ENCODE measurements at regions not wholly inside any gene's neighbourhood (a gene's known extent, or its start where the extent isn't known, plus 50 kb on each side); places are given as distances from the start of the nearest gene placed in this dataset.

DNA sequence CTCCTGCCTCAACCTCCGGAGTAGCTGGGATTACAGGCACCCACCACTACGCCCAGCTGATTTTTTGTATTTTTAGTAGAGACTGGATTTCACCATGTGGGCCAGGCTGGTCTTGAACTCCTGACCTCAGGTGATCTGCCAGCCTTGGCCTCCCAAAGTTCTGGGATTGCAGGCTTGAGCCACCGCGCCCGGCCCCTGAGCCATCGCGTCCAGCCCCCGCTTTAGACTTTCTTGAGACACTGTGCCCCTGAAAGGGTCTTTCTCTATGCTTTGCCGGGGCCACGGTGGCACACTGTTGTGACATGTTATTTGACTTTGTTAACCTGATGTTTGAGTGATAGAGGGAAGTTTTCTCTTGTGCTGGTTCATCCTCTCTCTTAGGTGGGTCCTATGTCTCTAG lies 186.4 kb downstream of the BTG1 start:
- H3K9me3 ChIP-seq (ENCODE audit: control insufficient read depth in 1 of 2, low read length in 2 of 2), result no peaks in the 10 kb centered on the region
- ChIA-PET CTCF (ENCODE audit: partially characterized antibody) (interaction anchor here (1.2 kb wide), 1 partner anchor 32 kb away, joined by 3 read pairs; no protein-coding TSS in a partner anchor), POLR2A (ENCODE audit: partially characterized antibody) (no interaction called here)
- H3K27me3 ChIP-seq (ENCODE audit: insufficient read depth, low read length), result no peaks in the 10 kb centered on the region
- H3K27ac ChIP-seq (ENCODE audit: low read depth, low read length), result no peak overlapping the region
- H3K4me3 ChIP-seq (ENCODE audit: low read length in 2 of 2), result no peak overlapping the region
- Mint-ChIP-seq H3K4me1 (peaks cover 0 to 5% (median 3%) of the 10 kb centered on the region in 4 donors), H3K27ac (no peak overlapping the region), H3K4me3 (no peak overlapping the region), H3K27me3 (no peaks in the 10 kb centered on the region), H3K9me3 (peaks cover 0 to 13% (median 4%) of the 10 kb centered on the region in 8 donors), H3K36me3 (peaks cover 2 to 8% of the 10 kb centered on the region in 2 donors)
- DNase-seq, result no peak
- H3K4me1 ChIP-seq (ENCODE audit: insufficient read depth, low read length), result no peaks in the 10 kb centered on the region
- intact Hi-C loops (cut with micrococcal nuclease), result no loop called here
- no peaks in the 10 kb centered on the region for H3K36me3 ChIP-seq (ENCODE audit: insufficient read depth, low read length)

DNA sequence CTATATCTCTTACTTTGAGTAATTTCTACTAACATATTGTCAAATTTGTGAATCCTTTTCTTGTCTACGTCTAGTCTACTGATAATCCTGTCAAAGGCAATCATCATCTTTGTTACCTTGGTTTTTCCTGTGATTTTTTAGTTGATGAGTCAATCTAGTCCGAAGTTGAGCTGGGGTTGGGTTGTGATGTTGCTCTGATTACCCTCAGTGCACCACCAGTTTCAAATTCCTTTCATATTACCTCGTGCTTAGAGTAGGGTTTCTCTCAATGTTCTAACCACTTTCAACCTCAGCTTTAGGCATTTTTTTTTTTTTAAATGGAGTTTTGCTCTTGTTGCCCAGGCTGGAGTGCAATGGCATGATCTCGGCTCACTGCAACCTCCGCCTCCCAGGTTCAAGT lies 186.8 kb downstream of the BTG1 start:
- CTCF ChIA-PET (ENCODE audit: partially characterized antibody), result interaction anchor here (1.4 kb wide), 1 partner anchor 148 kb away, joined by 5 read pairs; no protein-coding TSS in a partner anchor
- no peaks in the 10 kb centered on the region for H3K36me3 ChIP-seq (ENCODE audit: insufficient read depth, low read length)
- no peaks in the 10 kb centered on the region for H3K4me1 ChIP-seq (ENCODE audit: insufficient read depth, low read length)
- intact Hi-C loops (cut with micrococcal nuclease), result no loop called here
- Mint-ChIP-seq H3K4me3 (no peak overlapping the region), H3K27ac (no peak overlapping the region), H3K27me3 (no peaks in the 10 kb centered on the region), H3K9me3 (peaks cover 0 to 13% (median 4%) of the 10 kb centered on the region in 8 donors), H3K4me1 (peaks cover 0 to 5% (median 3%) of the 10 kb centered on the region in 4 donors), H3K36me3 (peaks cover 2 to 8% of the 10 kb centered on the region in 2 donors)
- no peaks in the 10 kb centered on the region for H3K9me3 ChIP-seq (ENCODE audit: control insufficient read depth in 1 of 2, low read length in 2 of 2)
- H3K4me3 ChIP-seq (ENCODE audit: low read length in 2 of 2), result no peak overlapping the region
- DNase-seq, result no peak
- no peak overlapping the region for H3K27ac ChIP-seq (ENCODE audit: low read depth, low read length)
- POLR2A ChIA-PET (ENCODE audit: partially characterized antibody), result no interaction called here
- H3K27me3 ChIP-seq (ENCODE audit: insufficient read depth, low read length), result no peaks in the 10 kb centered on the region

DNA sequence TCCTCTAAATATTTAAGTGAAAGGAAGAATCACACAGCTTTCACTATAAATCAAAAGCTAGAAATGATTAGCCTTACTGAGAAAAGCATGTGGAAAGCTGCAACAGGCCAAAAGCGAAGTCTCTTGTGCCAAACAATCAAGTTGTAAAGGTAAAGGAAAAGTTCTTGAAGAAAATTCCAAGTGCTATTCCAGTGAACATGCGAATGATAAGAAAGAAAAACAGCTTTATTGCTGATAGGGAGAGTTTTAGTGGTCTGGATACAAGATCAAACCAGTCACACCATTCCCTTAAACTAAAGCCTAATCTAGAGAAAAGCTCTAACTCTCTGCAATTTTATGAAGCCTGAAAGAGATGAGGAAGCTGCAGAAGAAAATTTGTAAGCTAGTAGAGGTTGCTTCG lies 190.9 kb downstream of the BTG1 start:
- no peaks in the 10 kb centered on the region for H3K27me3 Mint-ChIP-seq
- H3K27ac Mint-ChIP-seq, result peak overlapping the region in 3 of 7 donors; percentile 12 to 69 (median 47)
- H3K4me3 Mint-ChIP-seq, result no peak overlapping the region
- H3K4me1 Mint-ChIP-seq, result peaks cover 0 to 5% (median 3%) of the 10 kb centered on the region in 4 donors
- ChIA-PET CTCF (ENCODE audit: partially characterized antibody) (interaction anchor here (0.8 to 1.2 kb wide), 2 partner anchors 55 to 143 kb away, joined by 3 to 4 read pairs; no protein-coding TSS in a partner anchor), POLR2A (ENCODE audit: partially characterized antibody) (interaction anchor here (1.2 kb wide), 1 partner anchor 78 kb away, joined by 3 read pairs; no protein-coding TSS in a partner anchor)
- peaks cover 0 to 9% (median 4%) of the 10 kb centered on the region in 8 donors for H3K9me3 Mint-ChIP-seq
- no peaks in the 10 kb centered on the region for H3K36me3 ChIP-seq (ENCODE audit: insufficient read depth, low read length)
- H3K27ac ChIP-seq (ENCODE audit: low read depth, low read length), result no peak overlapping the region
- DNase-seq, result no peak
- H3K4me3 ChIP-seq (ENCODE audit: low read length in 2 of 2), result no peak overlapping the region
- no peaks in the 10 kb centered on the region for H3K27me3 ChIP-seq (ENCODE audit: insufficient read depth, low read length)
- no peaks in the 10 kb centered on the region for H3K4me1 ChIP-seq (ENCODE audit: insufficient read depth, low read length)
- no peaks in the 10 kb centered on the region for H3K9me3 ChIP-seq (ENCODE audit: control insufficient read depth in 1 of 2, low read length in 2 of 2)
- H3K36me3 Mint-ChIP-seq, result peaks cover 2 to 5% of the 10 kb centered on the region in 2 donors
- intact Hi-C loops (cut with micrococcal nuclease), result no loop called here

DNA sequence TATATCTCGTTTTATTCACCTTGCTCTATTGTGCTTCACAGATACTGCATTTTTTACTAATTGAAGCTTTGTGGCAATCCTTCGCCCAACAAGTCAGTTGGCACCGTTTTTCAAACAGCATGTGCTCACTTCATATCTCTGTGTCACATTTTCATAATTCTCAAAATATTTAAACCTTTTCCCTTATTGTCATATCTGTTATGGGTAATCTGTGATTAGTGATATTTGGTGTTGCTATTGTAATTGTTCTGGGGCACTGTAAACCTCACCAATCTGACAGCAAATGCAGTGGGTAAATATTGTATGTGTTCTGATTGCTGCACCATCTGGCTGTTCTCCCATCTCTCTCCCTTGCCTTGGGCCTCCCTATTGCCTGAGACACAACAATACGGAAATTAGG lies 191.3 kb downstream of the BTG1 start:
- H3K4me3 Mint-ChIP-seq, result no peak overlapping the region
- no peaks in the 10 kb centered on the region for H3K27me3 ChIP-seq (ENCODE audit: insufficient read depth, low read length)
- H3K4me1 Mint-ChIP-seq, result peaks cover 0 to 9% (median 4%) of the 10 kb centered on the region in 4 donors
- peaks cover 0 to 9% (median 4%) of the 10 kb centered on the region in 8 donors for H3K9me3 Mint-ChIP-seq
- no peak overlapping the region for H3K4me3 ChIP-seq (ENCODE audit: low read length in 2 of 2)
- peaks cover 2 to 5% of the 10 kb centered on the region in 2 donors for H3K36me3 Mint-ChIP-seq
- CTCF ChIA-PET (ENCODE audit: partially characterized antibody), result interaction anchor here (1.2 kb wide), 1 partner anchor 142 kb away, joined by 4 read pairs; no protein-coding TSS in a partner anchor
- H3K27me3 Mint-ChIP-seq, result no peaks in the 10 kb centered on the region
- no peak for DNase-seq
- POLR2A ChIA-PET (ENCODE audit: partially characterized antibody), result interaction anchor here (1.2 kb wide), 1 partner anchor 77 kb away, joined by 3 read pairs; no protein-coding TSS in a partner anchor
- no peaks in the 10 kb centered on the region for H3K9me3 ChIP-seq (ENCODE audit: control insufficient read depth in 1 of 2, low read length in 2 of 2)
- no peaks in the 10 kb centered on the region for H3K4me1 ChIP-seq (ENCODE audit: insufficient read depth, low read length)
- H3K36me3 ChIP-seq (ENCODE audit: insufficient read depth, low read length), result no peaks in the 10 kb centered on the region
- no peak overlapping the region for H3K27ac ChIP-seq (ENCODE audit: low read depth, low read length)
- H3K27ac Mint-ChIP-seq, result peak overlapping the region in 3 of 7 donors; percentile 12 to 69 (median 47)
- intact Hi-C loops (cut with micrococcal nuclease), result no loop called here

DNA sequence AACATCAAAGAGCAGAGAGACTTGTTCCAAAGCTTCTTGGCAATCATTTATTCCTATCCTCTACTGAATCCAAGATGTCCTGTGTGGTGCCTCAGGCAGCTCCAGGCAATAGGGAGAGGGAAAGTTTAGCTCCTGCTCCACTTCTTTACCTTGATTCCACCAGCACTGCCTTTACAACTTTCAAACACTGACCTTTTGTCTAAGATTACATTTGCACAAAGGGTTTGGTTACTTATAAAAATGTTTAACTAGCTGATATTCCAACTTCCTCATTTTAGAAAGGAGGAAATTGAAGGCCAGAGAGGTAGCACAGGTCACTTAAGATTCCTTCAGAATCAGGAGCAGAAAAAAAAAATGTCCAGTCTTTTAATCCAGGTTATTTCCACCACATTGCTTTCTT lies 192.7 kb downstream of the BTG1 start:
- Mint-ChIP-seq H3K27ac (peak overlapping the region in 1 of 7 donors; percentile 31), H3K4me1 (peaks cover 8 to 16% (median 12%) of the 10 kb centered on the region in 4 donors), H3K27me3 (no peaks in the 10 kb centered on the region), H3K36me3 (peaks cover 2 to 5% of the 10 kb centered on the region in 2 donors), H3K4me3 (no peak overlapping the region), H3K9me3 (peaks cover 0 to 9% (median 4%) of the 10 kb centered on the region in 8 donors)
- intact Hi-C loops (cut with micrococcal nuclease), result no loop called here
- no peak overlapping the region for H3K27ac ChIP-seq (ENCODE audit: low read depth, low read length)
- H3K4me3 ChIP-seq (ENCODE audit: low read length in 2 of 2), result no peak overlapping the region
- no peaks in the 10 kb centered on the region for H3K27me3 ChIP-seq (ENCODE audit: insufficient read depth, low read length)
- H3K4me1 ChIP-seq (ENCODE audit: insufficient read depth, low read length), result peaks cover 11% of the 10 kb centered on the region
- ChIA-PET CTCF (ENCODE audit: partially characterized antibody) (interaction anchor here (0.6 kb wide), 1 partner anchor 142 kb away, joined by 6 read pairs; no protein-coding TSS in a partner anchor), POLR2A (ENCODE audit: partially characterized antibody) (no interaction called here)
- DNase-seq, result no peak
- H3K9me3 ChIP-seq (ENCODE audit: control insufficient read depth in 1 of 2, low read length in 2 of 2), result no peaks in the 10 kb centered on the region
- H3K36me3 ChIP-seq (ENCODE audit: insufficient read depth, low read length), result no peaks in the 10 kb centered on the region

DNA sequence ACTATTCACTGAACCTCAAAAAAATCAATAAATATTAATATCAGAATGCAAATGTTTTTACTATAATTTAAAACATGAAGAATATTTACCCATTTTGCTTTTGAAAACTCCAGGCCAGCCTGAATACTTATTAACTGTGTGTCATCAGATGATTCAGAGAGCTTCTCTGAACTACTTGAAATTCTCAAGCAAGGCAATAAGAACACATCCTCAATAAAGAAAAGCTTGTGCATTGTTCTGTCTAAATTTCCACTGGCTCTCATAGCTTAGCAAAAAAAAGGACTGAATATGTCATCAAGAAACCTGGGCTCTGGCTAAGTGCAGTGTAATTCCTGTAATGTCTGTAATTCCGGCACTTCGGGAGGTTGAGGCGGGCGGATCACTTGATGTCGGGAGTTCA lies 194.1 kb downstream of the BTG1 start:
- intact Hi-C loops (cut with micrococcal nuclease), result no loop called here
- Histone ChIP-seq H3K9me3 (ENCODE audit: control insufficient read depth in 1 of 2, low read length in 2 of 2) (no peaks in the 10 kb centered on the region), H3K4me1 (ENCODE audit: insufficient read depth, low read length) (peaks cover 15% of the 10 kb centered on the region), H3K27me3 (ENCODE audit: insufficient read depth, low read length) (no peaks in the 10 kb centered on the region), H3K4me3 (ENCODE audit: low read length in 2 of 2) (no peak overlapping the region), H3K27ac (ENCODE audit: low read depth, low read length) (no peak overlapping the region), H3K36me3 (ENCODE audit: insufficient read depth, low read length) (no peaks in the 10 kb centered on the region)
- no peaks in the 10 kb centered on the region for H3K27me3 Mint-ChIP-seq
- H3K36me3 Mint-ChIP-seq, result peaks cover 2 to 5% of the 10 kb centered on the region in 2 donors
- CTCF ChIA-PET (ENCODE audit: partially characterized antibody), result no interaction called here
- H3K27ac Mint-ChIP-seq, result no peak overlapping the region
- H3K9me3 Mint-ChIP-seq, result peaks cover 0 to 7% (median 3%) of the 10 kb centered on the region in 8 donors
- H3K4me3 Mint-ChIP-seq, result no peak overlapping the region
- POLR2A ChIA-PET (ENCODE audit: partially characterized antibody), result interaction anchor here (0.8 kb wide), 1 partner anchor 12 kb away, joined by 3 read pairs; no protein-coding TSS in a partner anchor
- no peak for DNase-seq
- H3K4me1 Mint-ChIP-seq, result peaks cover 10 to 24% (median 17%) of the 10 kb centered on the region in 4 donors

DNA sequence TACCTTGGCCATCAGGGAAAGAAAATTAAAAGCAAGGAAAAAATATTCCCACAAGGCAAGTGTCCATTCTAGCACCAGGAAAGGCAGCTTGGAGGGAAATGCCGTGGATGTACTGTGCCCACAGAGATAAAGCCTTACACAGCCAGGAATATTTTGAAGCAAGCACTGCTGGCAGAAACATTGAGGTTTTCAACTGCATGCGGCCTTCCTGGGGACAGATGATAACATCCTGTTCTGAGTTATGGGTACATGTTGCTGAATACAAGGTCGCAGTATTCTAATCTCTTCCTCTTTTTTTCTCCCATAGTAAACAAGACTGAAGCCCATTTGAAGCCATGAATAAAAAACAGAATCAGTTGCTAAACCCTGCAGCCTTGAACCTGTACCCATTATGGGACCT lies 197.1 kb downstream of the BTG1 start:
- POLR2A ChIA-PET (ENCODE audit: partially characterized antibody), result no interaction called here
- intact Hi-C loops (cut with micrococcal nuclease), result no loop called here
- H3K27ac Mint-ChIP-seq, result peak overlapping the region in 5 of 7 donors; percentile 58 to 89 (median 68)
- Histone ChIP-seq H3K36me3 (ENCODE audit: insufficient read depth, low read length) (no peaks in the 10 kb centered on the region), H3K4me3 (ENCODE audit: low read length in 2 of 2) (no peak overlapping the region), H3K4me1 (ENCODE audit: insufficient read depth, low read length) (peaks cover 15% of the 10 kb centered on the region), H3K27ac (ENCODE audit: low read depth, low read length) (no peak overlapping the region), H3K9me3 (ENCODE audit: control insufficient read depth in 1 of 2, low read length in 2 of 2) (no peaks in the 10 kb centered on the region), H3K27me3 (ENCODE audit: insufficient read depth, low read length) (no peaks in the 10 kb centered on the region)
- no peaks in the 10 kb centered on the region for H3K36me3 Mint-ChIP-seq
- H3K4me3 Mint-ChIP-seq, result peak overlapping the region in 3 of 8 donors; percentile 28 to 58 (median 38)
- peak in 4 of 5 donors; percentile 2 to 23 (median 14) for DNase-seq
- H3K9me3 Mint-ChIP-seq, result peaks cover 0 to 2% (median 0%) of the 10 kb centered on the region in 8 donors
- peaks cover 8 to 19% (median 15%) of the 10 kb centered on the region in 4 donors for H3K4me1 Mint-ChIP-seq
- CTCF ChIA-PET (ENCODE audit: partially characterized antibody), result no interaction called here
- H3K27me3 Mint-ChIP-seq, result no peaks in the 10 kb centered on the region

Measured in CD4-positive, alpha-beta memory T cell (primary cell).